ENCODE measurements at regions not wholly inside any gene's neighbourhood (a gene's known extent, or its start where the extent isn't known, plus 50 kb on each side); places are given as distances from the start of the nearest gene placed in this dataset.

DNA sequence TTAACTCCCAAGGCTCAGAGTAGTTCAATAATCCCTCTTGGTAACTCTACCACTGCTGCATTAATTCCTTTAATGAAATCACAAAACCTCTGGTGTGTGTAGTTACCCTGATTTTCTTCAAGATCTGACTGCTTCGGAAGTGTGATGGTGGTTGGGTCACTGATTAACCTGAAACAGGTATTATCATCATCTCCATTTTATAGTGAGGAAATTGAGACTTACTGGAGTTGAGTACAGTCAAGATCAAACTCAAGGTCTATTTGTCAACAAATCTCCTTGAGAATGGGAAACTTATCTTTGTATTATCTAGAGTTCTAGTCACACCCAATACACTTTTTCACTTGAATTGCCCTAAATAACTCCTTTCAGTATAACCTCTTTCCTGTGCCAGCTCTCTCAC, 233.5 kb downstream of the BTG1 start:
- no peak for TF ChIP-seq EZH2 (IDR thresholded peaks at IDR 0.05; ENCODE audit: borderline replicate concordance)
- TF ChIP-seq, protein P1, sequence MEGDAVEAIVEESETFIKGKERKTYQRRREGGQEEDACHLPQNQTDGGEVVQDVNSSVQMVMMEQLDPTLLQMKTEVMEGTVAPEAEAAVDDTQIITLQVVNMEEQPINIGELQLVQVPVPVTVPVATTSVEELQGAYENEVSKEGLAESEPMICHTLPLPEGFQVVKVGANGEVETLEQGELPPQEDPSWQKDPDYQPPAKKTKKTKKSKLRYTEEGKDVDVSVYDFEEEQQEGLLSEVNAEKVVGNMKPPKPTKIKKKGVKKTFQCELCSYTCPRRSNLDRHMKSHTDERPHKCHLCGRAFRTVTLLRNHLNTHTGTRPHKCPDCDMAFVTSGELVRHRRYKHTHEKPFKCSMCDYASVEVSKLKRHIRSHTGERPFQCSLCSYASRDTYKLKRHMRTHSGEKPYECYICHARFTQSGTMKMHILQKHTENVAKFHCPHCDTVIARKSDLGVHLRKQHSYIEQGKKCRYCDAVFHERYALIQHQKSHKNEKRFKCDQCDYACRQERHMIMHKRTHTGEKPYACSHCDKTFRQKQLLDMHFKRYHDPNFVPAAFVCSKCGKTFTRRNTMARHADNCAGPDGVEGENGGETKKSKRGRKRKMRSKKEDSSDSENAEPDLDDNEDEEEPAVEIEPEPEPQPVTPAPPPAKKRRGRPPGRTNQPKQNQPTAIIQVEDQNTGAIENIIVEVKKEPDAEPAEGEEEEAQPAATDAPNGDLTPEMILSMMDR (IDR thresholded peaks at IDR 0.05; ENCODE audit: poor library complexity) = no peak

Measured in hepatocyte (in vitro differentiated cells).